GM18520 (cell line): ENCODE measurements at regions not wholly inside any gene's neighbourhood (a gene's known extent, or its start where the extent isn't known, plus 50 kb on each side); places are given as distances from the start of the nearest gene placed in this dataset.

ENCODE experiments used
- ATAC-seq: cut with Tn5 transposase; IDR thresholded peaks from one replicate; pipeline ENCODE4 v1.9.1; 2021; ENCODE audit not compliant: unreplicated experiment

GRCh38 chr3:152185891-152186630, 82.7 kb upstream of the MBNL1 start:
- ATAC-seq: no peak

- ATAC-seq: no peak
These were observed 78.0 kb upstream of the MBNL1 start for GRCh38 chr3:152190636-152191183.

GRCh38 chr3:152192050-152192449, 76.7 kb upstream of the MBNL1 start:
- ATAC-seq: no peak

DNA sequence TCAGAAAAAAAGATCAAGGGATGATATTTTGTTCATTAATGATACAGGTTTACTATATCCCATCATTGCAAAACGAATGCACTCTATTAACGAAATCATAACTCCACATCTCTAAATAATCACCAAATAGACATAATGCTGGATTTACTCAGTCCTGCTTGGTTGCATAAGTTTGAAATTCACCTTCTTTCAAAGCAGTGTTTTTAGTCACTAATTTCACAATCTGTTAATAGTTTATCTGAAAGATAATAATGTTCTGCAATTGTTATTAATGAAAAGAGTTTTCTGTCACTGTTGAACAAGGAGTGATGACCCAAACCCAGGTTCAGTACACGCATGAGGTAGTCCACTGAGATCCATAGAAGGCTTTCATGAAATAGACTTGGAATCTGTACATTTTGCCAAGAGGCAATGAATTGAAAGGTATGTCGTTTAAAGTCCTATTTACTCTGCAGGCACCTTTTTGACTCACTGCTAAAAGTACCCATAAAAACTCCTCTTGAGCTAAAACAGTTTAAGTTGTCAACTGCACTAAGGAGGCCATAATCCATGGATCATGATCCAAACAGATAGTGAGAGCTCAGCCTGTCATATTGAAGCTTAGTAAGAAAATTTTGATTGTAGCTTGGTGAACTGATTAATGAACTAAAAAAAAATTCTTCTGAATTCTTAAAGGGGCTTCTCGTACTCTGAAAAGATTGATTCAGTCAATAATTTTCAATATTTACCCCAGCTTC, 75.6 kb upstream of the MBNL1 start:
- no peak for ATAC-seq

DNA sequence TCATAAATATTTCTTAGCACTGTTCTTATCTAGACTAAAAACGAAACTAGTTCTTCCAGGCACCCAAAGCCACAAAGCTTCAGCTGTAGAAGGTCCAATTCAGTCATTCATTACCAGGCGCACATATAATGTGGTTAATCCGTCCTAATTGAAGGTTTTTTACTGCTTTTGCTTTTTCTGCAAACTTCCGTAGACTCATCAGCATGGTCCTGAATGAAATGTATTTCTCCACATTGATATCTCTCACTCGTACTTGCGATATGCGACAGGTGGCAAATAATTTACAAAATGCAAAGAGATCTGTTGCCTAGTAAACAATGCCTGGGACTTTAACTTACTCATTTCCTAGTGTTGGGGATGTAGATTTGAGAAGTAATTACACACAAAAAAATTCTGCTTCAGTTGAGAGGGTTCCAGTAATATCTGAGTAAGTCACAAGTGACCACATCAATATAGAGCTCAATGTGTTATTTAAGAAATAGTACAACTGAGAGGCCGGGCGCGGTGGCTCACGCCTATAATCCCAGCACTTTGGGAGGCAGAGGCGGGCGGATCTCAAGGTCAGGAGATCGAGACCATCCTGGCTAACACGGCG, 75.0 kb upstream of the MBNL1 start:
- peak; percentile 25 for ATAC-seq

GRCh38 chr3:152195206-152195605, 73.5 kb upstream of the MBNL1 start:
- ATAC-seq: no peak

DNA sequence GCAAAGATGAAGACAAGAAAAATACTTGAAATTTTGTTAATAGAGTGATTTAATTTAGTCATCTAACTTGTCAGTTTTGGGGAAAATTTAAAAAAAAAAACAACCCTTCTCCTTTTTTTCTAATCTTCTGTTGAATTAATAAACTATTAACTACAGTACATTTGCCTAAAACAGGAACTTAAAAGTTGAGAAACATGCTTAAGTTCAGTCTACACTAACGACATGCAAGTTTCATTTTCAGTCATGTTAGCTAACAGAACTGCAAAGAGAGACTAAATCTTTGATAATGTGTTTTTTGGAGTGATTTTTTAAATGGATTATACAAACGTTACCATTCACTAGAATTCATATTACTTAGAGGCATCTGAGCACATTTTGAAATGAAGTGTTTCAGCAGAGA, 71.9 kb upstream of the MBNL1 start:
- ATAC-seq: peak; percentile 35

- no peak for ATAC-seq
These were observed 71.3 kb upstream of the MBNL1 start for GRCh38 chr3:152197451-152197850.

DNA sequence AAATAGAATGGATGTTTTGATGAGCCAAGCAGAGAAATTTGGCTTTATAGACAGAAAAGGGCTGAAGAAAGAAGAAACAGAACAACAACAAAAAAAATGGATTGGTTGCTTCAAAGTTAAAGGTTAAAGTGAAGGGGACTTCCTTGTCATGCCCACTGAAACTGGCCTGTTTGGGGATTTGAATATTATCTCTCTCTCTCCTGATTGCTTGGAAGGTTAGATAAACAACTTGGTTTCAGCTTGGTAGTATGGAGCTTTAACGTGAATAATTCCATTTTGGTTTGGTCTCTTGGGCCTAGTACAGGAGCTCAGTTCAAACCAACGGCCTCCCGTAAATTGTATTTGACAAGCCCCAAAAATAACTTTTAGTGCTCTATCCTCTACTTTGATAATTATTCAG, 70.8 kb upstream of the MBNL1 start:
- ATAC-seq: no peak

DNA sequence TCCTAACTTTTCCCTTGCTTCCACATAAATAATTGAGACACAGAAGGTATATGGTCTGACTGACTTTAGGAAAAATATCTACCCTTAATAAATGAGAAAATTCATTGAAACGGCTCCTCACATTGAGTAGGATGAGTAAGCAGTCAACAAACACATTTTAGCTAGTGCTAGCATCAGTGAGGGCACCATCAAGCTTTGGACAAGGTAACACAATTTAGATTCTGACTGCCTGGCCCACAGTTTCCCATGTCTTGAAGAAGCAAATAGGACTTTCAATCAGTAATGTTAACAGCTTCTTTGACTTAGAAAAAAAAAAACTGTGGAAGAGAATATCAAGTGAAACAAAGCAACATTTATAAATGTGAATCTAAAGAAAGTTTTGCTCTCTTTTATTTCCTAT, 70.1 kb upstream of the MBNL1 start:
- no peak for ATAC-seq

DNA sequence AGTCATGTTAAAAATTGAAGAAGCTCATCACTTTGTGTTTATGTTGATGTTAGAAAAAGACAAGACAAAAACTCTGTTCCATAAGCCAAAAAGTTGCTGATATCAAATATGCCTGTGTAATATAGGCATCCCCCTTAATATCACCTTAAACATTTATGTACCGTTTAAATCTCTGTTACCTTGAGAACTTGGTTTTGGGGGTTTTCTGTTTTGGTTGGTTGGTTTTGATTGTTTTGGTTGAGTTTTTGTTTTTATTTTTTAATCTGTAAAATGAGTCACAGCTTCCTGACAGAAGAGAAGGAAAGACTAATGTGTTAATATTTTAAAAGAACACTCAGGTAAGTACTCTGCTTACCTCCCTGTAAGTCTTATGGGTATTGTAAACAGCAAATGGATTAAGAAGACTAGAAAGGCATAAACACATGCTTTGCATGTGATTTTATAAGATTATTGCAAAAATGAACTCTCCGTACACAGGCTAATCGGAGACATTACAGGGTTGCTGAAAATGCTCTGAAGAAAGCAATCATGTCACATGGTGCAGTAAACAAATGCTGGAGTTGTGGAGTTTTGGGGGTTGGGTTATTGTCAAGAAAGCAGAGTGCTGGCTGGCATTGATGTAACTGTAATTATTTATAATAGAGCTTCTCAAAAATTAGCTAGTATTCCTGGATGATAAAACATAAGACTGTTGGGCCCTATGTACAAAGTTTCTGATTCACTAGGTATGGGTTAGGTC, 69.5 kb upstream of the MBNL1 start:
- peak; percentile 25 for ATAC-seq

DNA sequence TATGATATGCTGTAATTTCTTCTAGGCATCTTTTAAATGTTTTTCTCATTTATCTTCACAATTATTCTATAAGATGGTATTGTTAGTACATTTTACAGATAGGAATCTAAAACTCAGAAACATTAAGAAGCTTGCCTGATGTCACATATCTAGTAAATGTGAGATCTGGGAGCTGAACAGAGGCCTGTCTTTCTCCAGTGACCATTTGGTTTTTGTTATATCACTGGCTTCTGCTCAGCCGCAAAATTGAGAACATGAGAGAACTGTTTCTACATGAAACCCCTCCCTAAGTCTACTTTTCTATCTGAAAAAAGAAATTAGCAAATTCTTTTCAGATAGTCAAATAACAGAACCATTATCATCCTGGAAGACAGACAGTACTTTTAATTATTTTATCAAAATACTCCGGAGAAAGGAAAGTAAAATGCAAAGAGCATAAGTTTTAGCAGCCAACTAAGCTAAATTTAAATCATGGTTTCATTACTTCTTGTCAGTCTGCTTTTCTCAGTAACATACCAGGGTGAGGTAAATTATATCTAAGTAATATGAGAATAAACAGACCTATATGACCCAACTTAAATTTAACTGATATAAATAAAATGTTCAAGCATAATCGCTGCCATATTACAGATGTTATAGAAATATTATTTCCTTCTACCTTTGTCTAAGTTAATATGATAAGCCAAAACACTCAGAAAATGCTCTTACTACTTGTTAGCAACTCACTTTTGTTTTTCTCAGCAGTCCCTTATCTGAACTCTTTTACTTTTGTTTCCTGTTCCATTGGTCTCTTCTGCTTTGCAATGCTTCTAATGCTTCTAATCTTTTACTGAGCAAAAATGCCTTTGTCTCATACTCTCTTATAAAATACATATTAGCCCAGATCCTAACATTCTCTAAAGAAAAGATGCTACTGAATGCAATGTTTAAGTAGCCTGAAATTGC, 68.0 kb upstream of the MBNL1 start:
- no peak for ATAC-seq

- peak; percentile 33 for ATAC-seq
These were observed 65.6 kb upstream of the MBNL1 start for GRCh38 chr3:152202976-152203626.

GRCh38 chr3:152203652-152204051, 65.1 kb upstream of the MBNL1 start:
- ATAC-seq: no peak

DNA sequence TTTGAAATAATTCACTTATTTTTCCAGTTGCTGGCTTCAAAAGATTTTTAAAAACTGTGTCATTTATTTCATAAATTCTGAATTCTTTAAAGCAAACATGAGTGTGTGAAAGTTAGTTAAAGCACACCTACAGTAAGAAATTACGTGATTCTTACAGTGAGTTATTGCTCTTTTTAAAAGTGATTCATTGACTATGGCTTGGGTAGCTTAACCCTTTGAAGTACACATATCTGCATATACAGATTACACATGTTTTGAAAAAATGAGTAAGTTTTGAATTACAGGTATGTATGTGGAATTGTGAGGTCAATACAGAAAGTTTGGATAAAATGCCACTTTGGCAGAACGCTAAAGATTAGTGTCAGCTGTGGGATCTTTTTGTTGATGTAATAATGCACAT, 64.5 kb upstream of the MBNL1 start:
- ATAC-seq: no peak

DNA sequence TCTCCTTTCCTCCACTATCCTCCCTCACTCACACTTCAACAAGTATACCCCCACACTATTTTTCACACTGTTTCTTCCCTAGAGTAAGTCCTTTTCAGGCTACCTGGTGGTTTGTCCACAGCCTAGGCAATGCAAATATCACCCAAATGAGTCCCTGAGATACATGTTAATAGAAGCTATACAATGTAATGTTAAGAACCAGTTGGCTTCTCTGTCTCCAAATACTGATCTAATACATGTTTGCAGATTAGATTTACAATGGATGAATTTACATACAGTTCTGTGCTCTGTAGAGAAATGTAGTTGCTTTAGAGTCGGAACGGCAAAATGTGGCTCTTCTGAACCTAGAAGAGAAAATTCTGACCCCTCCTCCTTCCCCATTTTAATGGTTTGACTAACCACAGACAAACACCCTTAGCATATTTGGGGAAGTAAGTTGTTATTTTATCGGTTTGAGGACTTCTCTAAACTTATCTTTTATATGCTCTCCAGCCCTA, 63.6 kb upstream of the MBNL1 start:
- ATAC-seq: no peak

- ATAC-seq: no peak
These were observed 62.4 kb upstream of the MBNL1 start for GRCh38 chr3:152206243-152206760.

DNA sequence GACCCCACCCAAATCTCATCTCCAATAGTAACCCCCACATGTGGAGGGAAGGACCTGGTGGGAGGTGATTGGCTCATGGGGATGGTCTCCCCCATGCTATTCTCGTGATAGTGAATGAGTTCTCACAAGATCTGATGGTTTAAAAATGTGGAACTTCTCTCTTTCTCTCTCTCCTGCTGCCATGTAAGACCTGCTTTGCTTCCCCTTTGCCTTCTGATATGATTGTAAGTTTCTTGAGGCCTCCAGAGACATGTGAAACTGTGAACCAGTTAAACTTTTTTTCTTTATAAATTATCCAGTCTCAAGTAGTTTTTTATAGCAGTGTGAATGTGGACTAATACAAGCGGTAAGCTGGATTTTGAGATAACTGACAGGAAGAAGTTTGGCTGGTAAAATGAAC, 60.3 kb upstream of the MBNL1 start:
- no peak for ATAC-seq

- ATAC-seq: no peak
These were observed 59.7 kb upstream of the MBNL1 start for GRCh38 chr3:152209060-152209459.
